BLaER1 (cell line): ENCODE measurements at regions not wholly inside any gene's neighbourhood (a gene's known extent, or its start where the extent isn't known, plus 50 kb on each side); places are given as distances from the start of the nearest gene placed in this dataset.

Experiments used
- H3K27ac ChIP-seq: shearing (Covaris generic); formaldehyde crosslinking; 2 replicates; pipeline ENCODE4 v1.8.1; 2022
- H3K27me3 ChIP-seq: shearing (Covaris generic); formaldehyde crosslinking; 2 replicates; pipeline ENCODE4 v1.8.1; 2022
- H3K36me3 ChIP-seq: shearing (Covaris generic); formaldehyde crosslinking; 2 replicates; pipeline ENCODE4 v1.8.1; 2022
- H3K4me1 ChIP-seq: shearing (Covaris generic); formaldehyde crosslinking; 2 replicates; pipeline ENCODE4 v1.8.1; 2022
- H3K4me2 ChIP-seq: shearing (Covaris generic); formaldehyde crosslinking; 2 replicates; pipeline ENCODE4 v1.8.1; 2022
- H3K4me3 ChIP-seq: shearing (Covaris generic); formaldehyde crosslinking; 2 replicates; pipeline ENCODE4 v1.8.1; 2022
- H3K9ac ChIP-seq: shearing (Covaris generic); formaldehyde crosslinking; 2 replicates; pipeline ENCODE4 v1.8.1; 2022
- H3K9me3 ChIP-seq: shearing (Covaris generic); formaldehyde crosslinking; 2 replicates; pipeline ENCODE4 v1.8.1; 2022
- H4K20me1 ChIP-seq: shearing (Covaris generic); formaldehyde crosslinking; 2 replicates; pipeline ENCODE4 v1.8.1; 2022
- Cebpa-rat ChIP-seq: shearing (Covaris generic); IDR thresholded peaks from 2 replicates; pipeline ENCODE4 v1.8.1; 2022

DNA sequence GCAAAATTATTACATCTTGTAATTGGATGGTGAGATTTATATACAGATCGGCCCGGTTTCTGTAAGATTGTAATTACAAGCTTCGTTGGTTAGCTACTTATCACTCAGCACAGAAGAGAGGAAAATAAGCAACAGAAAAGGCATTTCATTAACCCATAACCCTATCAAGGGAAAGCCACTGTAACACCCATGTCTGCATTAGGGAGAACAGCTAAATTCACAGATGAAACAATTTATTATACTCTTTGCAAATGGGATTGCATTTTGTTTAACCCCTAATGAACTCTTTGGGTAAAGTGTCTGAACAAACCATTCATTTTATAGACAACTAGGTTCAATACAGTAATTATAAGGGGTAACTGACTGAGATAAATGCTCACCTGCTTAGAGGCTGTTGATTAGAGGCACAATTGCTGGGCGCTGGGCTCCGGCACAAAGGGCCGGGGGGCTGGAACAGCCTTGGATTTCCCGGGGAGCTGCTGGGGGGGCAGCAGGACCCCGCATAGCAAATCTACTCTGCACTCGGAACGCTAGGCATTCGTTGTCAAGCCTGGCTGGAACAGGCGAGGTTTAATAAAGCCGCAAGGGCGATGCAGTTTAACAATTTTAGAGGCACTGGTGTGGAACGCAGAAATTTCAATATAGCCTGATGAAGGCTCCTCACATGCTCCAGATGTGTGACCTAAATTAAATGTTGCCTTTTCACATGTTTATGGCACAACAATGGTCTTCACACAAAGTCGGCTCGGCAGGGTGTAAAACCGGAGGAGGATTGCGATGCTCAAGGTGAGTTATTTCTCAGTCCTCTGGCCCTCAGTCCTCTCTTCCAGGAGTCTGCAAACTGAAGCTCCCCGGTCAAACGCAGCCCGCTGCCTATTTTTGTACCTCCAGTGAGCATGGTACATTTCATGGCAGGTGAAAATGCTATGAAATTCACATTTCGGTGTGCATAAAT is 134.0 kb upstream of the IRX6 start:
- Histone ChIP-seq H3K4me3 (no peak overlapping the region), H3K4me2 (no peak overlapping the region), H3K27me3 (no peaks in the 10 kb centered on the region), H3K4me1 (no peaks in the 10 kb centered on the region), H3K36me3 (no peaks in the 10 kb centered on the region), H3K9ac (no peak overlapping the region), H3K27ac (no peak overlapping the region), H3K9me3 (peaks cover 11% of the 10 kb centered on the region; the same call in 1 of the 2 replicates), H4K20me1 (no peaks in the 10 kb centered on the region)
- no peak for TF ChIP-seq Cebpa-rat

DNA sequence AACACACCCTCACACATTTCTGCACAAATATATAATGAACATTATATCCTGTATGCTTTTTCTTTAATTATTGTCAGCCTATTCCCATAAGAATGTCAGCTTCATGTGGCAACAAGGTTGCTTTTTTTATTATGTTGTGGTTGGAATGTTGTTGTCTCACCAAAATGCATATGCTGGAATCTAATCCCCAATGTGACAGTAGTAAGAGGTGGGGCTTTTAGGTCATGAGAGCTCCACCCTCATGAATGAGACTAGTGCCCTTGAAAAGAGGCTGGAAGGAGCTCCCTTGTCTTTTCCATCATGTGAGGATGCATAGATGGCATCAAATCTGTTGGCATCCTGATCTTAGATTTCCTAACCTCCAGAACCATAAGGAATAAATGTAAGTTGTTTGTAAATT is 131.3 kb upstream of the IRX6 start:
- H3K4me3 ChIP-seq, result no peak overlapping the region
- H4K20me1 ChIP-seq, result no peaks in the 10 kb centered on the region
- H3K4me2 ChIP-seq, result no peak overlapping the region
- H3K4me1 ChIP-seq, result no peaks in the 10 kb centered on the region
- H3K36me3 ChIP-seq, result no peaks in the 10 kb centered on the region
- no peak overlapping the region for H3K9ac ChIP-seq
- no peak for TF ChIP-seq Cebpa-rat
- peaks cover 12% of the 10 kb centered on the region for H3K9me3 ChIP-seq
- H3K27me3 ChIP-seq, result no peaks in the 10 kb centered on the region
- H3K27ac ChIP-seq, result no peak overlapping the region

DNA sequence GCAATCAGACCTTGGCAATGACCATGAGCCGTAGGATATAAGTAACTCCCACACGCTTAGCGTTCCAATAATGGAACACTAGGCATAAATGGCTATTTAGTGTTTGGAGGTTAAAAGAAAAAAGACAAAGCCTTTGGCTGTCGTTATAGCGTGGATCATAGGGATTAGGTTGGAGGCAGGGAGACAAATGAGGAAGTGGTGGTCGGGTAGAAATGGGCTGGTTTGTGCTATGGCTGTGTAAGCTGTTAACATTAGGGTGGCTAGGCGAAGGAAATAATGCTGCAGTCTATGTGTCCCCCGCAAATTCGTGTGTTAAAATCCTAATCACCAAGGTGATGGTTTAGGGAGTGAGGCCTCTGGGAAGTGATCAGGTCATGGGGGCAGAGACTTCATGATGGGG is 120.4 kb upstream of the IRX6 start:
- Histone ChIP-seq H3K9ac (no peak overlapping the region), H4K20me1 (no peaks in the 10 kb centered on the region), H3K36me3 (no peaks in the 10 kb centered on the region), H3K4me1 (peaks cover 16% of the 10 kb centered on the region), H3K9me3 (peaks cover 14% of the 10 kb centered on the region), H3K4me3 (no peak overlapping the region), H3K27me3 (no peaks in the 10 kb centered on the region), H3K4me2 (peak overlapping the region; percentile 46), H3K27ac (no peak overlapping the region)
- TF ChIP-seq Cebpa-rat, result no peak

DNA sequence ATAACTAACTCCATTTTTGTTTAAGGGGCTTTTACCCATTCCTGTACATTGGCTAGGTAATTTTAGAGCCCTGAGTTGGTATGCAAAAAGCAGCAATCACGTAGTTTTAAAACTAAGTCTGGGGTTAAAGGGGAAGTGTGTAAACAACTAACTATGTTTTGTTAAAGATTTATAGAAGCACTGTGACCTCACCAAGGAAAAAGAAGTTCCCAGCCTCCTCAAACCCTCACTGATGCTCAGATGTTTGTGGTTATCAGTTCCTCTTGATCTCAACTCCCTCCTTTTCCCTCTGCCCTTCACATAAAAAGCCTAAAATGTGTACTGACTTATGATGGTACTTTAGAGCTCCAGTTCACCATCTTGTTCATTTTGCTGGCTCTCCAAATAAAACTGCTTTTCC is 119.9 kb upstream of the IRX6 start:
- TF ChIP-seq Cebpa-rat, result no peak
- Histone ChIP-seq H4K20me1 (no peaks in the 10 kb centered on the region), H3K27me3 (no peaks in the 10 kb centered on the region), H3K9ac (no peak overlapping the region), H3K4me3 (no peak overlapping the region), H3K4me1 (peaks cover 16% of the 10 kb centered on the region), H3K27ac (no peak overlapping the region; the same call in 1 of the 2 replicates), H3K4me2 (peak overlapping the region; percentile 46), H3K9me3 (peaks cover 9% of the 10 kb centered on the region), H3K36me3 (no peaks in the 10 kb centered on the region)

DNA sequence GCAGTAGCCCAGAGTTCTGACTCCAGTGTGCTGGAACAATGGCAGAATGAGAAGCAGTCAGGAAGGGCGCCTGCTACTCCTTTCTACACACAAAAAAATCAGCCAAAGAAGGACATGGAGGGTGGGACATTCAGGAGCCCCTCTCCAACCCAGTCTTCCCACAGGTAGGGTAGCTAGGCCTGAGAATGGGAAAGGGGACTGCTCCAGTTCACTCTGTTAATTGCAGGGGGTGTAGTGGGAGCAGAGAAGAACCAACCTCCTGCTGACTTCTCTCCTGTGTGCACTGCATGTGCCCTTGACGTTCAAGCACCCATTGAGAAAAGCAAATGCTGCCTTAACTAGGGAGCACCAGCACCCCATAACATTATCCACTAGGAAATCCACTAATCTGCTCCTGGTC is 119.1 kb upstream of the IRX6 start:
- no peak for TF ChIP-seq Cebpa-rat
- H3K4me3 ChIP-seq, result no peak overlapping the region
- no peak overlapping the region for H3K27ac ChIP-seq
- H3K9ac ChIP-seq, result no peak overlapping the region
- no peaks in the 10 kb centered on the region for H4K20me1 ChIP-seq
- no peaks in the 10 kb centered on the region for H3K36me3 ChIP-seq
- no peaks in the 10 kb centered on the region for H3K27me3 ChIP-seq
- peak overlapping the region; percentile 46; the same call in 1 of the 2 replicates for H3K4me2 ChIP-seq
- 0 out of 2 replicates have a peak, but pooled peaks cover under 1% of the 10 kb centered on the region for H3K9me3 ChIP-seq
- peaks cover 16% of the 10 kb centered on the region for H3K4me1 ChIP-seq

DNA sequence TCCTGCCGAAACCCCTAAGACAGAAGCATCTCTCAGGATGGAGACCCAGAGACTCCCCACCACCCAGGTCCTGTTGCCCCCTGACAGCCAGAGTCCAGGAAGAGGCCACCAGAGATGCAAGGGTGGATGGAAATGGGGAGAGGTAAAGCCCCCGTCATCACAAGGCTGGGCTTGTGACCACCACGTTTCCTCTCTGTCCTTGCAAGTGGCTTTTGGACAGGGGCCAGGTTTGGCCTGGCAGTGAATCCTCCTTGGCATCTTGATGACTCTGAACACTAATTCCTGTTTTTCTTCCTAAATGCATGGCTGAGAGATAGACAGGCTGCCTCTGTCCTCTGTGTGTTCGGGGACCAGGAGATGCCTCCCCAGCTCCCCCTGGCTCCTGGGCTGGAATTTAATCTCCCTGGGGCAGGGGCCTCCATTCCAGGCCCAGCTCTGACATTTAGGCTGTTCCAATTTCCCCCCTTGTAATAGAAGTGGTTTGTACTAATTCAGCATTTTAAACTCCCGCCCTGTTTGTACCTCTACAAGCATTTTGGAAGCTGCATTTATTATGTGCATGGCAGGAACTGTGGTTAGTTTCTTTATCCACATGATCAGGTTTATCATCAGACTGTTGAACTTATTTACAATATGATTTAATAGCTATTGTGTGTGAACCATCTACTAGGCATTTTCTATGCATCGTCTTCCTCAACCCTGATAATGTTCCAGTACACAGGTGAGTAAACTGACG is 116.1 kb upstream of the IRX6 start:
- Histone ChIP-seq H3K4me1 (peaks cover 16% of the 10 kb centered on the region), H3K9ac (no peak overlapping the region), H3K36me3 (no peaks in the 10 kb centered on the region), H4K20me1 (no peaks in the 10 kb centered on the region), H3K27ac (no peak overlapping the region), H3K4me3 (no peak overlapping the region), H3K9me3 (no peaks in the 10 kb centered on the region), H3K27me3 (no peaks in the 10 kb centered on the region), H3K4me2 (no peak overlapping the region)
- no peak for TF ChIP-seq Cebpa-rat

DNA sequence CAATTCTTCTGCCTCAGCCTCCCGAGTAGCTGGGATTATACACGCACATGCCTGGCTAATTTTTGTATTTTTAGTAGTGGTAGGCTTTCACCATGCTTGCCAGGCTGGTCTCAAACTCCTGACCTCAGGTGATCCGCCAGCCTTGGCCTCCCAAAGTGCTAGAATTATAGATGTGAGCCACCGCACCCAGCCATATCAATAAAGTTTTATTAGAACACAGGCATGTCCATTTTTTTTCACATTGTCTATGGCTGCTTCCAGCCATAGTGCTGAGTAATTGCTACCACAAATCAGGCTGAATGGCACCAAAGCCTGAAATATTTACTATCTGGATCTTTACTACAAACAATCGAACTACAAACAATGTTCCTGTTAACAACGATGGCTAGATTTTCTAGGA is 114.4 kb upstream of the IRX6 start:
- H3K4me3 ChIP-seq, result no peak overlapping the region
- no peaks in the 10 kb centered on the region for H3K9me3 ChIP-seq
- peaks cover 4% of the 10 kb centered on the region; the same call in 1 of the 2 replicates for H3K4me1 ChIP-seq
- no peak overlapping the region for H3K9ac ChIP-seq
- H3K27ac ChIP-seq, result no peak overlapping the region
- no peaks in the 10 kb centered on the region for H3K27me3 ChIP-seq
- TF ChIP-seq Cebpa-rat, result no peak
- H3K36me3 ChIP-seq, result no peaks in the 10 kb centered on the region
- no peaks in the 10 kb centered on the region for H4K20me1 ChIP-seq
- no peak overlapping the region for H3K4me2 ChIP-seq

DNA sequence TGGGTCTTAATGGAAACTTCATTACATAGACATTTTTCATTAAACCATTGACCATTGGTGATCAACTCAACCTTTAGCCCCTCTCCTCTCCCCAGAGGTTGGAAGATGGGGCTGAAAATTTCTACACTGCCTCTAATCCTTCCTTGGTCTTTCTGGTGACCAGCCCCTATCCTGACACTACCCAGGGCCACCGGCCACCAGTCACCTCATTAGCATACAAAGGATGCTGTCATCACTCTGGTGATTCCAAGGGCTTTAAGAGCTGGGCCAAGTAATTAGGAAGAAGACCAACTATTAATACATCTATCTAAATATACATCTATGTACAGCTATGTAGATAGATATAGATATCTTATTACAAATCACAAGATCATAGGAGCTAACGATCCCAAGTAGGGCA is 111.2 kb upstream of the IRX6 start:
- no peak for TF ChIP-seq Cebpa-rat
- no peaks in the 10 kb centered on the region for H3K9me3 ChIP-seq
- no peak overlapping the region for H3K4me2 ChIP-seq
- H3K36me3 ChIP-seq, result no peaks in the 10 kb centered on the region
- H3K27me3 ChIP-seq, result no peaks in the 10 kb centered on the region
- H3K9ac ChIP-seq, result no peak overlapping the region
- H3K4me3 ChIP-seq, result no peak overlapping the region
- H4K20me1 ChIP-seq, result no peaks in the 10 kb centered on the region
- H3K27ac ChIP-seq, result no peak overlapping the region
- no peaks in the 10 kb centered on the region for H3K4me1 ChIP-seq

DNA sequence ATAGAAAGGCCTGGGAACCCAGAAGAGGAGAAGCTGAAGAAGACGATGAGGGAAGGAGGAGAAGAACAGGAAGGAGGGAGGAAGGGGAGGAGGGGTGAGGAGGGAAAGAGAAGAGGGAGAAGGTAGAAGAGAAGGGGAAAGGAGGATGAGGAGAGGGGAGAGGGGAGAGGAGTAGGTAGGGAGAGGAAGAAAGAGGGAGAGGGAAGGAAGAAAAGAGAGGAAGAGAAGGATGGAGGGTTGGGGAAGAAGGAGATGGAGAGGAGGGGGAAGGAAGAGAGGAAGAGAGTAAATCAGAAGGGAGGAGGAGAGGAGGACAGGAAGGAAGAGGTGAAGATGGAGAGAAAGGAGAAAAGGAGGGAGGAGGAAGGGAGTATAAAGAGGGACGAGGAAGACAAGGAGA is 109.6 kb upstream of the IRX6 start:
- no peaks in the 10 kb centered on the region for H3K27me3 ChIP-seq
- no peak overlapping the region for H3K4me3 ChIP-seq
- no peaks in the 10 kb centered on the region for H3K36me3 ChIP-seq
- H3K9me3 ChIP-seq, result no peaks in the 10 kb centered on the region
- H3K4me2 ChIP-seq, result no peak overlapping the region
- H3K4me1 ChIP-seq, result no peaks in the 10 kb centered on the region
- no peak for TF ChIP-seq Cebpa-rat
- no peak overlapping the region for H3K27ac ChIP-seq
- H4K20me1 ChIP-seq, result no peaks in the 10 kb centered on the region
- no peak overlapping the region for H3K9ac ChIP-seq

DNA sequence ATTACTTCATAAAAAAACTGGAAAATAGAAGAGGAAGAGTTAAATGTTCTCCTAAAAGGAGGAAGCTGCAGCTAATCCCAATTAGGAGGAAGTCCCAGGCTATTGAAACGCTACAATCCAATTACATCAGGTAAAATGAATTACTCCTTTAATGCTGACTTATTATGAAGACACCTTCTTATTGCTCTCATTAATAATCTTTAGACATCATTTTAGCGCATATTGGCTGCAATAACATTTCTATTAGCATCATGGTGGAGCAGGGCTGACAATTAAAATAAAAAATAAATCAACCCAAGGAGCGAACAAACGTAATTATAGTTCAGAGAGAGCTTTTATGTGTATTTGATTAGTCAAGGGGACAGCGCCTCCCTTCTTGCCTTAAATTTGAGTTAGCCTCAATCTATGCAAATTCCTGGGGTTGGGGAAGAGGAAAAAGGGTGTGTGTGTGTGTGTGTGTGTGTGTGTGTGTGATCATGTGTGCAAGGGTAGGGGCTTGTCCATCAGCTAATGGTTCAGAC is 109.0 kb upstream of the IRX6 start:
- no peaks in the 10 kb centered on the region for H3K9me3 ChIP-seq
- no peak for TF ChIP-seq Cebpa-rat

More for the DNA sequence above, 109.0 kb upstream of the IRX6 start:
- H4K20me1 ChIP-seq, result no peaks in the 10 kb centered on the region
- no peak overlapping the region for H3K4me3 ChIP-seq
- H3K4me2 ChIP-seq, result no peak overlapping the region
- H3K27me3 ChIP-seq, result no peaks in the 10 kb centered on the region
- no peaks in the 10 kb centered on the region for H3K4me1 ChIP-seq
- no peaks in the 10 kb centered on the region for H3K36me3 ChIP-seq
- no peak overlapping the region for H3K27ac ChIP-seq
- no peak overlapping the region for H3K9ac ChIP-seq
